ENCODE measurements at regions not wholly inside any gene's neighbourhood (a gene's known extent, or its start where the extent isn't known, plus 50 kb on each side); places are given as distances from the start of the nearest gene placed in this dataset.
"Not testable (repeated sequence)": the region's sequence is repeated elsewhere in the genome, so short reads cannot be mapped to it uniquely, and the experiment has no call there.

DNA sequence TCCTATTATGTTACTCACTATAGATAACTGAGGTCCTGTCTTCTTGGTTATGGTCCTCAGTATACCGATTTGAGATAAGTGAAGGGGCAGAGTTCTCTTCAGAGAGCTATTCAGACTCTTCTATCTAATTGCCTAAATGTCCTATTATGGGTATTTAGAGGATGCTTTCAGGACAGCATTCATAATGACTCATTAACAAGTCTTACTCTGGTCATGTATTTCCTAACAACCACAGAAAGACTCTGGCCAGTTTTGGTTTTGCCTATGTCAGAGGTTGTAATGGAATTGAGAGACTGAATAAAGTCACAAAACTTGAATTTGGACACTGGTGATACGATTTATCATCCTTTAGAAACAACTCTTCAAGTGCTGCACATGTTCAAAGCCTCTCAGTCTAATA is 1233.0 kb downstream of the JRKL start:
- no CpG with 5 or more reads among the region's 2 CpGs for WGBS (ENCODE audit: insufficient coverage)
- no peak for DNase-seq
- H3K79me2 ChIP-seq (ENCODE audit: insufficient read depth, low read length): no peaks in the 10 kb centered on the region
- no peak overlapping the region for H2AFZ ChIP-seq (ENCODE audit: insufficient read depth, low read depth, low read length, poor library complexity, severe bottlenecking)
- Mint-ChIP-seq H3K4me3 (no peak overlapping the region), H3K4me1 (no peaks in the 10 kb centered on the region), H3K36me3 (no peaks in the 10 kb centered on the region), H3K27me3 (ENCODE audit: low read depth in 3 of 3) (no peaks in the 10 kb centered on the region), H3K27ac (no peak overlapping the region), H3K9me3 (peaks cover 0 to 3% (median 3%) of the 10 kb centered on the region in 7 donors)
- no peaks in the 10 kb centered on the region for H4K20me1 ChIP-seq (ENCODE audit: insufficient read depth, low read length)
- no peak overlapping the region for H3K9ac ChIP-seq (ENCODE audit: insufficient read depth, low read length, poor library complexity, severe bottlenecking)
- intact Hi-C loops (cut with micrococcal nuclease): no loop called here
- no peak overlapping the region for H3K4me2 ChIP-seq (replicated peaks; ENCODE audit: extremely low read depth, low read length, poor library complexity, severe bottlenecking)
- H3K9me3 ChIP-seq (replicated peaks in 1 of 2; ENCODE audit: control insufficient read depth in 1 of 2, insufficient read depth in 1 of 2, low read length in 2 of 2): no peaks in the 10 kb centered on the region
- no peak overlapping the region for H3K27ac ChIP-seq (ENCODE audit: low read depth in 1 of 2, low read length in 2 of 2)
- TF ChIP-seq, protein P1, sequence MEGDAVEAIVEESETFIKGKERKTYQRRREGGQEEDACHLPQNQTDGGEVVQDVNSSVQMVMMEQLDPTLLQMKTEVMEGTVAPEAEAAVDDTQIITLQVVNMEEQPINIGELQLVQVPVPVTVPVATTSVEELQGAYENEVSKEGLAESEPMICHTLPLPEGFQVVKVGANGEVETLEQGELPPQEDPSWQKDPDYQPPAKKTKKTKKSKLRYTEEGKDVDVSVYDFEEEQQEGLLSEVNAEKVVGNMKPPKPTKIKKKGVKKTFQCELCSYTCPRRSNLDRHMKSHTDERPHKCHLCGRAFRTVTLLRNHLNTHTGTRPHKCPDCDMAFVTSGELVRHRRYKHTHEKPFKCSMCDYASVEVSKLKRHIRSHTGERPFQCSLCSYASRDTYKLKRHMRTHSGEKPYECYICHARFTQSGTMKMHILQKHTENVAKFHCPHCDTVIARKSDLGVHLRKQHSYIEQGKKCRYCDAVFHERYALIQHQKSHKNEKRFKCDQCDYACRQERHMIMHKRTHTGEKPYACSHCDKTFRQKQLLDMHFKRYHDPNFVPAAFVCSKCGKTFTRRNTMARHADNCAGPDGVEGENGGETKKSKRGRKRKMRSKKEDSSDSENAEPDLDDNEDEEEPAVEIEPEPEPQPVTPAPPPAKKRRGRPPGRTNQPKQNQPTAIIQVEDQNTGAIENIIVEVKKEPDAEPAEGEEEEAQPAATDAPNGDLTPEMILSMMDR (IDR thresholded peaks at IDR 0.05): no peak
- no peaks in the 10 kb centered on the region for H3K27me3 ChIP-seq (ENCODE audit: control insufficient read depth in 2 of 2, insufficient read depth in 2 of 2, low read length in 2 of 2)
- H3K4me3 ChIP-seq (replicated peaks in 1 of 3; ENCODE audit: low read depth in 2 of 3, low read length in 3 of 3): no peak overlapping the region
- H3K36me3 ChIP-seq (replicated peaks in 1 of 2; ENCODE audit: control insufficient read depth in 1 of 2, insufficient read depth in 2 of 2, low read length in 2 of 2): no peaks in the 10 kb centered on the region
- no peaks in the 10 kb centered on the region for H3K4me1 ChIP-seq (ENCODE audit: control insufficient read depth in 1 of 2, insufficient read depth in 2 of 2, low read length in 2 of 2)

DNA sequence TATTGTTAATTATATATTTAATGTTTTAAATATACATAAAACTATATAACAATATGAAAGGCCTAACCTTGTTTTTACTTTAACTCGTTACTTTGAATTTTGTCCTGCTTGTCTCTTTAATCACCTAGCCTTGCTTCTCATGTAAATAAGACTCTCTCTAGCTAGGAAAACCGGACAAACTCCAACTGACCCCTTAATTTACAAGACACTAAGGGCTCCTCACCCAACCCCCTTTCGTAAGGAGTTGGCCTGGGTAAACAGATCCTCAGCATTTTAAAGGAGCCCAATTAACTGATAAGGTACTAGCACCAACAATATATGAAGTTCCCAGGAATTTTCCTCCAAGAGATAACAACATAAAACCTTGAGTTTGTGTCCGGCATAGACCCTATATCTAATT is 1246.9 kb downstream of the JRKL start:
- intact Hi-C loops (cut with micrococcal nuclease); H2AFZ ChIP-seq (ENCODE audit: insufficient read depth, low read depth, low read length, poor library complexity, severe bottlenecking): not testable (repeated sequence)
- H3K9me3 Mint-ChIP-seq: peaks cover 2 to 15% (median 4%) of the 10 kb centered on the region in 7 donors

More for the DNA sequence above, 1246.9 kb downstream of the JRKL start:
- H3K4me2 ChIP-seq (replicated peaks; ENCODE audit: extremely low read depth, low read length, poor library complexity, severe bottlenecking); H3K27me3 Mint-ChIP-seq (ENCODE audit: low read depth in 3 of 3); H3K27me3 ChIP-seq (ENCODE audit: control insufficient read depth in 2 of 2, insufficient read depth in 2 of 2, low read length in 2 of 2); H3K4me3 Mint-ChIP-seq; H3K27ac Mint-ChIP-seq; H3K27ac ChIP-seq (ENCODE audit: low read depth in 1 of 2, low read length in 2 of 2); H3K4me3 ChIP-seq (replicated peaks in 1 of 3; ENCODE audit: low read depth in 2 of 3, low read length in 3 of 3); H3K36me3 Mint-ChIP-seq; H3K9me3 ChIP-seq (replicated peaks in 1 of 2; ENCODE audit: control insufficient read depth in 1 of 2, insufficient read depth in 1 of 2, low read length in 2 of 2); H3K9ac ChIP-seq (ENCODE audit: insufficient read depth, low read length, poor library complexity, severe bottlenecking); H3K79me2 ChIP-seq (ENCODE audit: insufficient read depth, low read length); H3K4me1 ChIP-seq (ENCODE audit: control insufficient read depth in 1 of 2, insufficient read depth in 2 of 2, low read length in 2 of 2); H3K36me3 ChIP-seq (replicated peaks in 1 of 2; ENCODE audit: control insufficient read depth in 1 of 2, insufficient read depth in 2 of 2, low read length in 2 of 2); DNase-seq; H3K4me1 Mint-ChIP-seq; H4K20me1 ChIP-seq (ENCODE audit: insufficient read depth, low read length): not testable (repeated sequence)
- WGBS (ENCODE audit: insufficient coverage): 100% methylated on average over 1 of the region's 4 CpGs

Measured in CD14-positive monocyte (primary cell).